ENCODE measurements at regions not wholly inside any gene's neighbourhood (a gene's known extent, or its start where the extent isn't known, plus 50 kb on each side); places are given as distances from the start of the nearest gene placed in this dataset.

GRCh38 chr2:35447215-35447614, 908.4 kb upstream of the CRIM1 start:
- no peak for DNase-seq (ENCODE audit: low read depth in 1 of 2, low spot score in 2 of 2)
- ChIA-PET CTCF (ENCODE audit: partially characterized antibody) (interaction anchor here (1.8 kb wide), 1 partner anchor 8 kb away, joined by 4 read pairs; no protein-coding TSS in a partner anchor), POLR2A (ENCODE audit: partially characterized antibody) (no interaction called here)
- WGBS, 2 experiments (ENCODE audit: extremely low coverage in 1 of 2, insufficient coverage in 1 of 2, insufficient read length in 1 of 2, insufficient replicate concordance in 2 of 2, low coverage in 1 of 2, low lambda C conversion rate in 2 of 2, missing lambda C conversion rate in 1 of 2), result 83% methylated on average over 5 of the region's 5 CpGs; no CpG with 5 or more reads in 1 of the 2 experiments
- Histone ChIP-seq H3K23ac (ENCODE audit: insufficient read length) (no peak overlapping the region), H3K56ac (replicated peaks; ENCODE audit: insufficient read length, low read depth, low read length) (no peak overlapping the region), H3K4me1 (replicated peaks in 1 of 4; ENCODE audit: control insufficient read depth in 3 of 4, insufficient read depth in 4 of 4, low read length in 3 of 4) (no peaks in the 10 kb centered on the region), H3K36me3 (ENCODE audit: control insufficient read depth in 2 of 4, insufficient read depth in 4 of 4, low read length in 3 of 4) (no peaks in the 10 kb centered on the region), H3K27ac (ENCODE audit: low read depth, low read length) (no peak overlapping the region), H3K14ac (ENCODE audit: insufficient read length) (no peak overlapping the region), H3K79me1 (ENCODE audit: low read depth, low read length) (no peaks in the 10 kb centered on the region), H2BK20ac (ENCODE audit: low read length) (peak overlapping the region; percentile 23; the same call in 1 of the 2 replicates), H3K9ac (replicated peaks in 1 of 4; ENCODE audit: extremely low read depth in 1 of 4, low read depth in 3 of 4, low read length in 3 of 4) (no peak overlapping the region), H3K79me2 (ENCODE audit: control insufficient read depth in 1 of 2, insufficient read depth in 2 of 2, low read length in 2 of 2) (no peaks in the 10 kb centered on the region), H2AK5ac (ENCODE audit: low read depth, low read length) (no peak overlapping the region), H2BK120ac (replicated peaks; ENCODE audit: low read depth, low read length) (no peak overlapping the region), H2AFZ (ENCODE audit: low read length) (no peak overlapping the region), H3K9me3 (ENCODE audit: insufficient read depth in 2 of 2, low read depth in 1 of 2, low read length in 1 of 2) (no peaks in the 10 kb centered on the region), H4K8ac (ENCODE audit: extremely low read depth, insufficient read depth, low read length) (no peak overlapping the region), H4K5ac (ENCODE audit: insufficient read length, low read depth, low read length) (no peak overlapping the region), H3K4me2 (ENCODE audit: insufficient read depth in 1 of 2, low read depth in 2 of 2, low read length in 2 of 2) (no peak overlapping the region), H4K91ac (replicated peaks; ENCODE audit: insufficient read length, low read length) (no peak overlapping the region), H3K18ac (ENCODE audit: extremely low read depth, low read length) (no peak overlapping the region), H2BK5ac (ENCODE audit: low read depth, low read length) (no peak overlapping the region), H3K23me2 (ENCODE audit: low read depth, low read length) (no peaks in the 10 kb centered on the region), H3K27me3 (replicated peaks in 1 of 4; ENCODE audit: control insufficient read depth in 3 of 4, extremely low read depth in 1 of 4, insufficient read depth in 3 of 4, low read length in 3 of 4) (no peaks in the 10 kb centered on the region), H2BK12ac (ENCODE audit: low read depth, low read length) (no peak overlapping the region), H3K4ac (replicated peaks; ENCODE audit: insufficient read length, low read depth, low read length) (no peak overlapping the region), H2BK15ac (ENCODE audit: low read length) (no peak overlapping the region), H3K4me3 (ENCODE audit: extremely low read depth in 1 of 4, insufficient read depth in 2 of 4, low read depth in 3 of 4, low read length in 4 of 4) (no peak overlapping the region), H4K20me1 (replicated peaks in 1 of 2; ENCODE audit: control insufficient read depth in 1 of 2, insufficient read depth in 2 of 2, low read length in 2 of 2) (no peaks in the 10 kb centered on the region)
- FAIRE-seq, result no peak
- TF ChIP-seq POLR2AphosphoS5 (IDR thresholded peaks at IDR 0.05; ENCODE audit: low read depth, low read length), result no peak
- TF ChIP-seq JUND (IDR thresholded peaks at IDR 0.05; ENCODE audit: low read length), result no peak
- no peak for TF ChIP-seq SIX5 (IDR thresholded peaks at IDR 0.05; ENCODE audit: low read depth, low read length)
- no peak for TF ChIP-seq HDAC6 (IDR thresholded peaks at IDR 0.05; ENCODE audit: low read depth, low read length)
- no peak for TF ChIP-seq TAF7 (optimal IDR thresholded peaks at IDR 0.05; ENCODE audit: borderline replicate concordance, low read depth, low read length)

All from H1 (cell line).